HFF-Myc (cell line): ENCODE measurements at regions not wholly inside any gene's neighbourhood (a gene's known extent, or its start where the extent isn't known, plus 50 kb on each side); places are given as distances from the start of the nearest gene placed in this dataset.
A peak's percentile ranks its signal among the peaks of the same experiment; 100 is the strongest.

Source experiments
- DNase-seq: peaks from one replicate; pipeline ENCODE4 v3.0.0-alpha.2; 2011; ENCODE audit warnings: low read depth; ENCODE audit errors: extremely low read depth
- H3K4me3 ChIP-seq: replicated peaks from 2 replicates; pipeline ENCODE4 v1.5.1; 2011; ENCODE audit warnings: low read depth, mild to moderate bottlenecking, control low read depth, low read length
- CTCF ChIP-seq: IDR thresholded peaks from 2 replicates; pipeline ENCODE4 v1.5.1; 2012; ENCODE audit warnings: mild to moderate bottlenecking, low read depth, low read length, control low read depth; ENCODE audit errors: missing control alignments

GRCh38 chr5:129372025-129372424 lies 88.1 kb upstream of the ADAMTS19 start:
- DNase-seq: no peak
- no peak overlapping the region for H3K4me3 ChIP-seq
- TF ChIP-seq CTCF: no peak

- no peak overlapping the region for H3K4me3 ChIP-seq
- DNase-seq: no peak
- no peak for TF ChIP-seq CTCF
Measured at GRCh38 chr5:129377504-129377903, 82.6 kb upstream of the ADAMTS19 start.

GRCh38 chr5:129378961-129379360 lies 81.1 kb upstream of the ADAMTS19 start:
- H3K4me3 ChIP-seq: no peak overlapping the region
- no peak for TF ChIP-seq CTCF
- no peak for DNase-seq

- TF ChIP-seq CTCF: no peak
- H3K4me3 ChIP-seq: no peak overlapping the region
- DNase-seq: no peak
Measured at GRCh38 chr5:129379406-129379805, 80.7 kb upstream of the ADAMTS19 start.

- no peak overlapping the region for H3K4me3 ChIP-seq
- no peak for TF ChIP-seq CTCF
- DNase-seq: peak; percentile 5
Measured at GRCh38 chr5:129382921-129383672, 77.0 kb upstream of the ADAMTS19 start.

- DNase-seq: no peak
- no peak for TF ChIP-seq CTCF
- H3K4me3 ChIP-seq: no peak overlapping the region
Measured at GRCh38 chr5:129384193-129384592, 75.9 kb upstream of the ADAMTS19 start.

- no peak for TF ChIP-seq CTCF
- H3K4me3 ChIP-seq: no peak overlapping the region
- no peak for DNase-seq
Measured at GRCh38 chr5:129384736-129385135, 75.4 kb upstream of the ADAMTS19 start.
